Endodermal cell (in vitro differentiated cells): ENCODE measurements at regions not wholly inside any gene's neighbourhood (a gene's known extent, or its start where the extent isn't known, plus 50 kb on each side); places are given as distances from the start of the nearest gene placed in this dataset.

Source experiments
- DNase-seq: peaks from one replicate; pipeline ENCODE4 v3.0.0-alpha.2; 2017
- H3K27ac ChIP-seq: 2 replicates; pipeline ENCODE4 v1.5.1; 2013; ENCODE audit warnings: mild to moderate bottlenecking, low read depth, low read length, moderate library complexity
- H3K27me3 ChIP-seq: 2 replicates; pipeline ENCODE4 v1.6.1; 2013; ENCODE audit warnings: mild to moderate bottlenecking, low read length, moderate library complexity; ENCODE audit not compliant: insufficient read depth, control insufficient read depth, poor library complexity, severe bottlenecking
- H3K36me3 ChIP-seq: 2 replicates; pipeline ENCODE4 v1.7.0; 2013; ENCODE audit warnings: mild to moderate bottlenecking, low read length, moderate library complexity; ENCODE audit not compliant: control insufficient read depth, insufficient read depth
- H3K4me1 ChIP-seq: one replicate; pipeline ENCODE4 v1.7.0; 2013; ENCODE audit warnings: low read length; ENCODE audit not compliant: control insufficient read depth, insufficient read depth
- H3K4me3 ChIP-seq: 2 replicates; pipeline ENCODE4 v1.5.1; 2013; ENCODE audit warnings: mild to moderate bottlenecking, low read length, moderate library complexity
- H3K9ac ChIP-seq: 2 replicates; pipeline ENCODE4 v1.6.1; 2013; ENCODE audit warnings: mild to moderate bottlenecking, low read length, moderate library complexity; ENCODE audit not compliant: poor library complexity, severe bottlenecking; ENCODE audit errors: extremely low read depth
- H3K9me3 ChIP-seq: 2 replicates; pipeline ENCODE4 v1.6.1; 2013; ENCODE audit warnings: mild to moderate bottlenecking, low read length, moderate library complexity; ENCODE audit not compliant: control insufficient read depth
- H3K27ac Mint-ChIP-seq: 2 replicates; pipeline ENCODE4 v1.8.0; 2020; ENCODE audit warnings: mixed read lengths
- H3K27me3 Mint-ChIP-seq: 2 replicates; pipeline ENCODE4 v1.8.0; 2021; ENCODE audit warnings: mild to moderate bottlenecking, mixed read lengths; ENCODE audit not compliant: insufficient read depth
- H3K36me3 Mint-ChIP-seq: 2 replicates; pipeline ENCODE4 v1.8.0; 2020; ENCODE audit warnings: low read depth, mixed read lengths
- H3K4me1 Mint-ChIP-seq: 2 replicates; pipeline ENCODE4 v1.8.0; 2020; ENCODE audit warnings: mixed read lengths
- H3K4me3 Mint-ChIP-seq: 2 replicates; pipeline ENCODE4 v1.8.0; 2020; ENCODE audit warnings: mild to moderate bottlenecking, moderate library complexity, mixed read lengths
- H3K9me3 Mint-ChIP-seq: 2 replicates; pipeline ENCODE4 v1.8.0; 2020; ENCODE audit warnings: mild to moderate bottlenecking, mixed read lengths
- WGBS, 2 experiments: methylation state at CpG; one replicate each; pipeline versions ENCODE4 v1.1.5 to v1.1.7; 2013; ENCODE audit warnings: missing lambda C conversion rate in 2 of 2, mixed read lengths in 1 of 2; ENCODE audit not compliant: insufficient coverage in 1 of 2, insufficient read length in 1 of 2; 5-methylcytosine and 5-hydroxymethylcytosine counted together
- TF ChIP-seq, protein P1 (sequence below): fragments of 200-600 bp; sonication (generic); conservative IDR thresholded peaks from 2 replicates; pipeline ENCODE4 v1.5.0; 2021; ENCODE audit warnings: antibody characterized with exemption, mild to moderate bottlenecking

DNA sequence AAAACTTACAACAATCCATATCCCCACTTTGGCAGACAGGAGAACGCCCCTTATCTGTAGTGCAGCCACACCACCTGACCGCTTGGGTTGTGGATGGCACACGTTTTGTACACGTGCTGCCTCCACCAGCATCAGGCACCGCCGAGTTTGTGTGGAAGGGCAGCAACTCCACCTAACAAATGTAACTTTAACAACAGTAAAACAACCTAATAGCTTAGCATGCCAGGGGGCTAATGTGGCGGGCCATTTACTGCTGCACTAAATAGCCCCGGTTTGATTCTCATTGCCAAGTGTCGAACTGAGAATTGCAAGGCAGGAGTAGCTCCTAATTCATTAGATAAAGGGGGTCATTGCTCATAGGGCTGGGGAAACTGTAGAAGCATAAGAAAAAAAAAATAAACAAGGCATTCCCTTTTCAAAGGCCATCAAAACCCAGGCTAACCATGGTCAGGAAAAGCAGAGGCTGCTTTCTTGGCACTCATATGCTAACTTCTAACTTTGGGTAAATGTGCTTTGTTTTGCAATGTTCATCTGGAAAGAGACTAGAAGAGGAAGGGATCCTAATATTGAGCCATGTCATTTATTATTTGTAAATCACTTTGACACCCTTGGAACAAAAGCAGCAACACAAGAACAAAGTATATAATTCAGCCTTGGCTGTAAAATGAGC is 279.7 kb upstream of the SOX5 start:
- H3K4me1 ChIP-seq: peaks cover 16% of the 10 kb centered on the region
- peak overlapping the region; percentile 94 for H3K27ac ChIP-seq
- no peaks in the 10 kb centered on the region for H3K9me3 ChIP-seq
- DNase-seq: peak; percentile 50
- no peak overlapping the region for H3K9ac ChIP-seq
- H3K4me3 ChIP-seq: no peak overlapping the region
- no peaks in the 10 kb centered on the region for H3K36me3 ChIP-seq
- Mint-ChIP-seq H3K36me3 (no peaks in the 10 kb centered on the region), H3K27me3 (no peaks in the 10 kb centered on the region), H3K9me3 (no peaks in the 10 kb centered on the region), H3K4me3 (no peak overlapping the region), H3K27ac (no peak overlapping the region), H3K4me1 (peaks cover 49% of the 10 kb centered on the region)
- H3K27me3 ChIP-seq: no peaks in the 10 kb centered on the region
- 90 to 94% methylated on average over 5 to 9 of the region's 9 CpGs for WGBS, 2 experiments
- TF ChIP-seq, protein P1, sequence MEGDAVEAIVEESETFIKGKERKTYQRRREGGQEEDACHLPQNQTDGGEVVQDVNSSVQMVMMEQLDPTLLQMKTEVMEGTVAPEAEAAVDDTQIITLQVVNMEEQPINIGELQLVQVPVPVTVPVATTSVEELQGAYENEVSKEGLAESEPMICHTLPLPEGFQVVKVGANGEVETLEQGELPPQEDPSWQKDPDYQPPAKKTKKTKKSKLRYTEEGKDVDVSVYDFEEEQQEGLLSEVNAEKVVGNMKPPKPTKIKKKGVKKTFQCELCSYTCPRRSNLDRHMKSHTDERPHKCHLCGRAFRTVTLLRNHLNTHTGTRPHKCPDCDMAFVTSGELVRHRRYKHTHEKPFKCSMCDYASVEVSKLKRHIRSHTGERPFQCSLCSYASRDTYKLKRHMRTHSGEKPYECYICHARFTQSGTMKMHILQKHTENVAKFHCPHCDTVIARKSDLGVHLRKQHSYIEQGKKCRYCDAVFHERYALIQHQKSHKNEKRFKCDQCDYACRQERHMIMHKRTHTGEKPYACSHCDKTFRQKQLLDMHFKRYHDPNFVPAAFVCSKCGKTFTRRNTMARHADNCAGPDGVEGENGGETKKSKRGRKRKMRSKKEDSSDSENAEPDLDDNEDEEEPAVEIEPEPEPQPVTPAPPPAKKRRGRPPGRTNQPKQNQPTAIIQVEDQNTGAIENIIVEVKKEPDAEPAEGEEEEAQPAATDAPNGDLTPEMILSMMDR: no peak

DNA sequence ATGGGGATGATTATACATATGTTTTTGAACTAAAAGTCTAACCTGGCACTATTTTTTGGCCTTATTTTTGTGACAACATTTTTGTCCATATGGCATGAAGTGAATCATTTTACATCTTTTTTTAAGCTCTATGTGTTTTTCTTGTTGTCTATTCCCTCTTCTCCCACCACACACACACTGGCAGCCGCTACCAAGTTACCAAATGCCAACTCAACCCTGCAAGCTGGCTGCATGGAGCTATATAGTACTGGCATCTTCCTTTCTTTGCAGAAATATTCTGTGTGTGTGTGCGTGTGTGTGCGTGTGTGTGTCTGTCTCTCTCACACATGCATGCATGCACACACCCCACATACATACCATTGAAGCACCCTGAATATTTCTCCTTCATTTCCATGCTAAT is 278.9 kb upstream of the SOX5 start:
- H3K27me3 Mint-ChIP-seq: no peaks in the 10 kb centered on the region

DNA sequence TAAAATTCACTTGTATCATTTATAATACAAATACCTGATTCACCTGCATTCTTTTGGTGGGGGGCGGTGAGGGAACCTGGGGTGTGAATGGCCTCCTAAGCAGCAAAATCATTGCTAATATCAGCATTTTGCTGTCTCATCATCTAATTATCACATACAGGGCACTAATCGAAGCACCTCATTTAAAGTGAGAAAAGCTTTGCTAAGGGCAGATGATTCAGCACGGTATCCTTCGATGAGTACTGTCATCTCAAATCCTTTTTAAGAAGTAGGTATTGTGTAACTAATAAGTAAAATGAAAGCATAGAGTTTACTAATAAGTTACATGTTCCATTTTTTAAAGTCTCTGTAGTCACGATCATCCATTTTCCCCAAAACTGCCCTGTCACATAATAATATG is 278.1 kb upstream of the SOX5 start:
- Histone ChIP-seq H3K9me3 (no peaks in the 10 kb centered on the region), H3K36me3 (no peaks in the 10 kb centered on the region), H3K27ac (no peak overlapping the region), H3K9ac (no peak overlapping the region), H3K4me1 (peaks cover 16% of the 10 kb centered on the region), H3K27me3 (no peaks in the 10 kb centered on the region), H3K4me3 (no peak overlapping the region)
- Mint-ChIP-seq H3K27ac (no peak overlapping the region), H3K27me3 (no peaks in the 10 kb centered on the region), H3K9me3 (no peaks in the 10 kb centered on the region), H3K4me3 (no peak overlapping the region), H3K36me3 (no peaks in the 10 kb centered on the region), H3K4me1 (peaks cover 52% of the 10 kb centered on the region)
- no peak for DNase-seq
- TF ChIP-seq, protein P1: no peak
- 78 to 81% methylated on average over 1 to 4 of the region's 5 CpGs for WGBS, 2 experiments

More for the DNA sequence above, 278.9 kb upstream of the SOX5 start:
- no peak for DNase-seq
- TF ChIP-seq, protein P1: no peak
- H3K27ac Mint-ChIP-seq: no peak overlapping the region
- Histone ChIP-seq H3K4me1 (peaks cover 16% of the 10 kb centered on the region), H3K9ac (no peak overlapping the region), H3K27me3 (no peaks in the 10 kb centered on the region), H3K9me3 (no peaks in the 10 kb centered on the region), H3K4me3 (no peak overlapping the region), H3K36me3 (no peaks in the 10 kb centered on the region), H3K27ac (no peak overlapping the region)
- H3K4me1 Mint-ChIP-seq: peaks cover 52% of the 10 kb centered on the region
- no peaks in the 10 kb centered on the region for H3K9me3 Mint-ChIP-seq
- no peak overlapping the region for H3K4me3 Mint-ChIP-seq
- H3K36me3 Mint-ChIP-seq: no peaks in the 10 kb centered on the region
- WGBS, 2 experiments: 100% methylated on average over 3 of the region's 3 CpGs; no CpG with 5 or more reads in 1 of the 2 experiments
